NCI-H2196 treated with DMSO at 0.1 percent for 48 hours (cell line): ENCODE measurements at regions not wholly inside any gene's neighbourhood (a gene's known extent, or its start where the extent isn't known, plus 50 kb on each side); places are given as distances from the start of the nearest gene placed in this dataset.
"Not testable (repeated sequence)": the region's sequence is repeated elsewhere in the genome, so short reads cannot be mapped to it uniquely, and the experiment has no call there.

ENCODE experiments used
- DNase-seq: peaks from one replicate; lab custom pipeline; 2025; ENCODE audit not compliant: unreplicated experiment; lab: John Stamatoyannopoulos, UW

- no peak for DNase-seq
Measured at GRCh38 chr1:83527987-83528386, 470.9 kb downstream of the TTLL7 start.

DNA sequence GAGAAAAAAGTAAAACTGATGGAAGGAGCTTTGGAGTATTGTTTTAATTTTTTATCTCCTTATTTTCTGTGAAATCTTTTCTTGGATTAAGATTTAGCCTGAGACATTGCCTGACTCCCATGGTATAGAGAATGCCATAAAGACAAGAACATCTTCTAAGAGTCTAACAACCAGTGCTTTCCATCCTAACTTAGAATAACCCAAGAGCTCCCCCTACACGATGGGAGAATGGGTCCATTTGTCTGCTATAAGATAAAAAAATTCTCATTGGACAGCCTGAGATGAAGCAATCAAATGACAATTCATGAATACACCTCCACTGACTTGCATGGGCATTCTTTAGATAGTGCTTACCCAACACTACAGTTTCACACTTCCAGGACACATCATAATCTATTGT, 478.1 kb downstream of the TTLL7 start:
- no peak for DNase-seq

DNA sequence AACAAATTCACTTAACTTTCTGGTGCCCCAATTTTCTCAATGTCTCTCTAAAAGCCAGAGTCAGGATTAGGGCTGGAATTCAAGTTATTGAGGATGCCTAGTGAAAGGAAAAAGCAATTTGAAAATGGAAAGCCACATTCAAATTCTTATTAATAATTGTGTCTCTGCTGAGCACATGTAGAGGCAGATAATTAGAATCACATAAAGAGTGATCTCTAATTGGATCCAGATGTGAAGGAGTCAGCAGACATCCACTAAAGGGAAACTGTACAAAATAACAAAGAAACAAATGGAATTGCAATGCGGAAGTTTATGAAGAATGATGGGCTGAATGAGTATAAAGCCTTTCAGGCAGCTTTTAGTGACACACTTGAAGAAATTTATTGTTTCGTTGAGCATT, 482.6 kb downstream of the TTLL7 start:
- no peak for DNase-seq

DNA sequence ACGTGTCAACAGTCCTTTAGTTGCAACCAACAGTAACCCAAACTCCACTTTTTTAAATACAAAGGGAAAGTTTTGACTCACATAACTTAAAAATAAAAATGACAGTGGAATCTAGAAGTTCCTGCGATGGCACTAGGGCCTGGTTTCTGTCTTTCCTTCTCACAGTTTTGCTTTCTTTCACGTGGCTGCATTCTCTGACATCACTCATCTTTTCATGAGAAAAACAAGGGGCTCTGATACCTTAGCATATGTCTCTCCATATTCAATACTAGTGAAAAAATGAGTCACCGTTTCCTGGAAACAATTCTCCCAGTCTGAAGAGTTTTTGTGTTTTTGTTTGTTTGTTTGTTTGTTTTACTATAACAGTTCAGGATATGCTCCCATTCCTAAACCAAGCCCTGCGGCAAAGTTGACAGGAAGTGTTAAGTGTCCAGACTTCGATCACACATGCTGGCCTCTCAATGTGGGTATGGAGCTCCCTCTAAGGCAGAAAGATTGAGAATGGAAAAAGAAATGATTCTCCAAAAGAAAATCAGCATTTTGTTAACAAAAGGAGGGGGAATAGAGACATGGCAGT, 483.3 kb downstream of the TTLL7 start:
- DNase-seq: no peak

- no peak for DNase-seq
Measured at GRCh38 chr1:83512373-83513193, 486.3 kb downstream of the TTLL7 start.

DNA sequence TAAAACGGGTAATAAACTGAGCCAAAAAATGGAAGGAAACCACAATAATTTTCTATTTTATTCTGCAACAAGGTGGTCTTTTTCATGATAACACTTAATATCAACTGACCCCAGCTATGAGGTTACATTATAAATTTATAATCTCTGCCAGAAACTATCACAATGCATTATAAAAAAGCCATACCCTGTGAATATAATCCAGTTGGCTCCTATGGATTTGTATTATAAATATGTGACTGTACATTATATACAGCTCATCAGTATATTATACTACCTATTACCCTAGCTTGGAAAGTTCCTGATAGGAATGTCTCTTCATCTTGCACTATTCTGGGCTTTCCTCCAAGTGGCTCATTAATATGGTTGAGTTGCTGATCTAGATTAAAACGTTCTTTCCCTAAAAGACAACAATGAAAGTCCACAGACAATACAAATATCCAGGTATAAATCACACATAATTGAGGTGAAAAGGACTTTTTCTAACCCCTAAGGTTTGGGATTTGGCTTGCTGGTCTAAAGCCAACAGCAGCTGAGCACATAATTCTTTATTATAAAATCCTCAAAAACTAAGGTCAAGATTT, 487.7 kb downstream of the TTLL7 start:
- no peak for DNase-seq

DNA sequence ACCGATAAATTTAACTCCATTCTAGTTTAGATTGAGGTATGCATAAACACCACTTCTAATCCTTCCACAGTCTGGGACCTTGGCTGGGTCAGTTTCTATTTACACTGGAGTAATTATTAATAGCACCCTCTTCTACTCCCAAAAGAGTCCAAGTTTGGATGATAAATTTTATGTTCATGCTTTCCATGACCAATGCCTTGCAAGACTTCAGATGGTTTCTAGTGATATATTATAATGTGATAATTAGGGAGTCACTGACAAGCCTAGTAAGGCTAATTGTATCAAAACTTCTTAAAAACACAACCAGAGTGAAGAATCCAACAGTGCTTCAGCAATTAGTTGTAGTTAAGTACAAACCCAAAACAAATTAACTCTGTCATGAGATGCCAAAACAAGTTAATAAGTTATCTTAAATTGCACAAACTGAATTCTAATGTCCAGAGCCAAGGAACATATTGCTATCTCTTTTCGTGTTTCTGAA, 489.6 kb downstream of the TTLL7 start:
- no peak for DNase-seq

- DNase-seq: no peak
Measured at GRCh38 chr1:83508485-83509151, 490.3 kb downstream of the TTLL7 start.

GRCh38 chr1:83505148-83505547, 493.8 kb downstream of the TTLL7 start:
- DNase-seq: no peak

- no peak for DNase-seq
Measured at GRCh38 chr1:83503153-83503552, 495.8 kb downstream of the TTLL7 start.

DNA sequence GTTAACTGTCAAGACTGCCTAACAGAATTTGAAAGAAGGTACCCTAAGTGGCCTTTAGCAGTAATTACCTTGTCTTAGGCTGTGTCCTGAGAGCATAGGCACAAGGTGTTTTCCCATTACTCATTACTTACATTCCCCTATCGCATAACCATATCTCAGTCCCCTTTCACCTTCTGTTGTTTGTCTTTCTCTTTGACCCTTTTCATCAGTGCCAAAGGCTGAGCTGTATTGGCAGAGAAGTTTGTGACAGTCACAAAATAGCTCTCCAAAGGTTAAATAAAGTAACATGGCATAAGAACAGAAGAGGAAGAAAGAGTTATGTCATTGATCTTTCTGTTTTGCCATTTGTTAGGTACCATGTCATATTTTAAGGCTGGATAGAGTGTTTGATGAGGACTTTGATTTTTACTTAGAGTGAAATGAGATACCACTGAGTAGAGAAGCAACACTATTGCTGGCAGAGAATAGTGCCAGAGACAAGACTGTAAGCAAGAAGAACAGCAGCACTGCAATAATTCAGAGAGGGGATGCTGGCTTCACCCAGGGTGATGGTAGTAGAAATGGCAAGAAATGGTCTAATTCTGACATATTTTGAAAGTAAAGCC, 497.8 kb downstream of the TTLL7 start:
- no peak for DNase-seq

GRCh38 chr1:83500531-83500930, 498.4 kb downstream of the TTLL7 start:
- DNase-seq: no peak

DNA sequence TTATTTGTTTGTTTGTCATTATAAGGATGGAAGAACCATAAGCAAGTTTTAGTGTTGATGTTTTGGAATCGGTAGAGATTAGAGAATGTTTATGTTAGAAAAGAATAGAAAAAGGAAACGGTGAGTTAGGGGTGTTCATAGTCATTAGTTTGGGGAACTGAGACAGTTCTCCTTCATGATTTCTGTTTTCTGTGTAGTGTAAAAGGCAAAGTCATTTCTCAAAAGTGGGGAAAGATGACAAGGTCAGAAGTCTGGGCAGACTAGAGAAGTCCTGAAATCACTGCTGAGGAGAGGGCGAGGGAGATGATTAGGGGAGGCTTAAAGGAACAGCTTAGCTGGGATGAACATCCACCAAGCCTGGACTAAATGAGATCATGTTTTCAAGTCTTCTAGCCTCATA, 498.9 kb downstream of the TTLL7 start:
- no peak for DNase-seq

GRCh38 chr1:83497563-83497962, 501.4 kb downstream of the TTLL7 start:
- DNase-seq: no peak

GRCh38 chr1:83495560-83495959, 503.4 kb downstream of the TTLL7 start:
- DNase-seq: no peak

DNA sequence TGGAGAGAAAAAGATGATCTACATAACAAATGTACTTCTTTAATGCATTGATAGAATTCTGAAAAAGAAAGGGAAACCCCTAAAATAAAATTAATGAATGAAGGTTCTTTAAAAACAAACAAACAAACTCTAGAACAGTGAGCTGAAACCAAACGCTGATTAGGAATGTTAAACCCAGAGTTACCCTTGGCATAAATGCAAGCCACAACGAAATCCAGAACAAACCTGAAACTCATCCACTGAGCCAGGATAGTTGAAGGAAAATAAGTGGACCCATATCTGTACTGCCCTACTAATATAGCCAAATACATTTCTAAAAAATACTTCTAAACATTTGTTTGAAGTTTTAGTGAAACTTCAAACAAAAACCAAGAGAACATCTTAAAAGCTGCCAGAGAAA, 505.3 kb downstream of the TTLL7 start:
- no peak for DNase-seq

- DNase-seq: no peak
Measured at GRCh38 chr1:83491930-83492329, 507.0 kb downstream of the TTLL7 start.

DNA sequence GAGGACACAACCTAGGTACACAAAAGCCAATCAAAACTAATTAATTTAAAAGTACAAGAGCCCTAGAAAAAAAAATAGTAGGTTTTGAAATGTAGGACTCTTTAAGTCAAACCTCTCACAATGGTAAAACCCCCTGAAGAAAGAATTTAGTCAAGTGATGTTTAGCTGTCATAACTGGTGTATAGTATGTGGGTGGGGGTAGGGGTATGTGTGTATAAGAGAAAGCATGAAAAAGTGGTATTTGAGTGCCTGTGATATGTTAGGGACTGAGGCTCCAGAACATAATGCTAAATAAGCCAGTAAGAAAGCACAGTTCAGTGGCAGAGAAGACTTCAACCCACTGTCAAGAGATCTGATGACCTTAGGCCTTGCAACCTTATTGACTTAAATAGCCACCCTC, 507.9 kb downstream of the TTLL7 start:
- no peak for DNase-seq

- not testable (repeated sequence) for DNase-seq
Measured at GRCh38 chr1:83488105-83488504, 510.8 kb downstream of the TTLL7 start.

GRCh38 chr1:83487460-83487859, 511.5 kb downstream of the TTLL7 start:
- not testable (repeated sequence) for DNase-seq

DNA sequence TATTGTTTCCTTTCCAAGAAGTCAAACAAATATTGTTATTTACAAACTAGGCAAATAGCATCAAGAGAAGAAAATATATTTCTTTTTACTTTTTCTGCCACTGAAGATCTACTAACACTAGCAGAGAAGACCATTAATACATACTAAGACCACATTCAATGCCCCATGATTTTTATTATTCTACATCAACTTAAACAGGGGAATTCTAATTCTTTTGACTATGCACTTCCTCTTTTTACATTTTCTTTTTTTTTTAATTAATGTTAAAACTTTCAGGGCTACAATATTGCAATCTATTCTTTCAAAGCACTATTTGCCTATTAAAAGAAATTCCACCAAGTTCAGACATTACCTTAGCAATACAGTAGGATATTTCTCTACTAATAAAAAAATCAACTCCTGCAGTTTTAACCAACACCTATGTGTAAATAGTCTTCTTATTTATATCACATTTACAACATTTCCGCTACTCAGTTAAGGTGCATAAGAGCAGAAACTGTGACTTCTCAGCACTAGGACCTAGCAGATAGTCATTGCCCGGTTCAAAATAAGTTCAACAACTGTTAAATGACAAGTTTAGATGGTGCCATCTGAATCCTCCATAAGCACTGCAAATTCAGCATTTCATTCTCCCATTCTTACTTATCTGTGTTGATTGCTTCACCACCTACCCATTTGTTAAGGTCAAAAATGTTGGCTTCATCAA, 513.5 kb downstream of the TTLL7 start:
- not testable (repeated sequence) for DNase-seq
